Frontal cortex (tissue), 3 donors: ENCODE measurements at regions not wholly inside any gene's neighbourhood (a gene's known extent, or its start where the extent isn't known, plus 50 kb on each side); places are given as distances from the start of the nearest gene placed in this dataset.
"Not testable (repeated sequence)": the region's sequence is repeated elsewhere in the genome, so short reads cannot be mapped to it uniquely, and the experiment has no call there.

Experiments
- DNase-seq, 2 donors: peaks; one replicate each; pipeline ENCODE4 v3.0.0; 2012; ENCODE audit warnings: low spot score in 2 of 2
- FAIRE-seq: peaks from 2 replicates; lab custom pipeline; 2012; peaks lifted over from hg19 to GRCh38; lab: Jason Lieb, UNC
- donor health status: control.
- donor health status: control.
- donor health status: control.

GRCh38 chr4:10872833-10873517, 188.4 kb upstream of the CLNK start:
- FAIRE-seq (no peak), DNase-seq (no peak)

GRCh38 chr4:10866666-10867065, 182.1 kb upstream of the CLNK start:
- FAIRE-seq (no peak), DNase-seq (no peak)

GRCh38 chr4:10861036-10861435, 176.5 kb upstream of the CLNK start:
- DNase-seq (no peak), FAIRE-seq (no peak)

- no peak for FAIRE-seq
- DNase-seq: no peak
Observed at GRCh38 chr4:10856271-10856782, 171.8 kb upstream of the CLNK start.

- no peak for FAIRE-seq
- no peak for DNase-seq
Observed at GRCh38 chr4:10853196-10853595, 168.6 kb upstream of the CLNK start.

- FAIRE-seq (no peak), DNase-seq (no peak)
Observed at GRCh38 chr4:10841697-10842096, 157.1 kb upstream of the CLNK start.

- FAIRE-seq (no peak), DNase-seq (no peak)
Observed at GRCh38 chr4:10837151-10837550, 152.6 kb upstream of the CLNK start.

GRCh38 chr4:10832806-10833628, 148.4 kb upstream of the CLNK start:
- DNase-seq: no peak
- FAIRE-seq: no peak

- no peak for DNase-seq
- no peak for FAIRE-seq
Observed at GRCh38 chr4:10831727-10832408, 147.3 kb upstream of the CLNK start.

GRCh38 chr4:10828918-10829538, 144.5 kb upstream of the CLNK start:
- FAIRE-seq, DNase-seq: not testable (repeated sequence)

GRCh38 chr4:10821826-10822225, 137.3 kb upstream of the CLNK start:
- no peak for DNase-seq
- no peak for FAIRE-seq

- DNase-seq (no peak), FAIRE-seq (no peak)
Observed at GRCh38 chr4:10816571-10816970, 132.0 kb upstream of the CLNK start.

- FAIRE-seq: no peak
- DNase-seq: no peak
Observed at GRCh38 chr4:10811991-10812390, 127.4 kb upstream of the CLNK start.

- FAIRE-seq: no peak
- DNase-seq: no peak
Observed at GRCh38 chr4:10810411-10810810, 125.8 kb upstream of the CLNK start.

- no peak for FAIRE-seq
- no peak for DNase-seq
Observed at GRCh38 chr4:10809905-10810304, 125.3 kb upstream of the CLNK start.

GRCh38 chr4:10808591-10808990, 124.0 kb upstream of the CLNK start:
- FAIRE-seq (no peak), DNase-seq (no peak)

GRCh38 chr4:10806953-10807645, 122.5 kb upstream of the CLNK start:
- DNase-seq: no peak
- no peak for FAIRE-seq

- FAIRE-seq: no peak
- DNase-seq: no peak
Observed at GRCh38 chr4:10803713-10804343, 119.3 kb upstream of the CLNK start.

GRCh38 chr4:10787365-10787764, 102.8 kb upstream of the CLNK start:
- no peak for FAIRE-seq
- no peak for DNase-seq
